GM18505 (cell line): ENCODE measurements at regions not wholly inside any gene's neighbourhood (a gene's known extent, or its start where the extent isn't known, plus 50 kb on each side); places are given as distances from the start of the nearest gene placed in this dataset.
A peak's percentile ranks its signal among the peaks of the same experiment; 100 is the strongest.
"Not testable (repeated sequence)": the region's sequence is repeated elsewhere in the genome, so short reads cannot be mapped to it uniquely, and the experiment has no call there.

Experiments
- ATAC-seq: cut with Tn5 transposase; IDR thresholded peaks from one replicate; pipeline ENCODE4 v1.9.1; 2021; ENCODE audit not compliant: unreplicated experiment

DNA sequence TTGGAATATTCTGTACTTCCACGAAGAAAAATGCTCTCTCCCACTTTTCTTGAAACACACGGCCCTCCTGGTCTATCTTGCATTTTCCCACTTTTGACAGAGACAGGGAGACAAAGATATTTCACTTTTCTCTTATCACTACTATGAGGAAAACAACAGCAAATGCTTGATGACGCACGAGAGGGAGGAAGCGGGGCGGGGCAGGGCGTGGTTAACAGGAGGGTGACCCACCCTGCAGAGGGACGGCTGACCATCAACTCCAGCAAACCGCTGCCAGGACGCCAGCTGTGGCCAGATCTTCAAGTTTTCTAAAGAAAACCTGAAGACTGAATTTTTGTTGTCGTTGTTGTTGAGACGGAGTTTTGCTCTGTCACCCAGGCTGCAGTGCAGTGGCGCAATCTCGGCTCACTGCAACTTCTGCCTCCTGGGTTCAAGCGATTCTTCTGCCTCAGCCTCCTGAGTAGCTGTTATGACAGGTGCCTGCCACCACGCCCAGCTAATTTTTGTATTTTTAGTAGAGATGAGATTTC, 63.8 kb downstream of the NSUN5 start:
- ATAC-seq = not testable (repeated sequence)

DNA sequence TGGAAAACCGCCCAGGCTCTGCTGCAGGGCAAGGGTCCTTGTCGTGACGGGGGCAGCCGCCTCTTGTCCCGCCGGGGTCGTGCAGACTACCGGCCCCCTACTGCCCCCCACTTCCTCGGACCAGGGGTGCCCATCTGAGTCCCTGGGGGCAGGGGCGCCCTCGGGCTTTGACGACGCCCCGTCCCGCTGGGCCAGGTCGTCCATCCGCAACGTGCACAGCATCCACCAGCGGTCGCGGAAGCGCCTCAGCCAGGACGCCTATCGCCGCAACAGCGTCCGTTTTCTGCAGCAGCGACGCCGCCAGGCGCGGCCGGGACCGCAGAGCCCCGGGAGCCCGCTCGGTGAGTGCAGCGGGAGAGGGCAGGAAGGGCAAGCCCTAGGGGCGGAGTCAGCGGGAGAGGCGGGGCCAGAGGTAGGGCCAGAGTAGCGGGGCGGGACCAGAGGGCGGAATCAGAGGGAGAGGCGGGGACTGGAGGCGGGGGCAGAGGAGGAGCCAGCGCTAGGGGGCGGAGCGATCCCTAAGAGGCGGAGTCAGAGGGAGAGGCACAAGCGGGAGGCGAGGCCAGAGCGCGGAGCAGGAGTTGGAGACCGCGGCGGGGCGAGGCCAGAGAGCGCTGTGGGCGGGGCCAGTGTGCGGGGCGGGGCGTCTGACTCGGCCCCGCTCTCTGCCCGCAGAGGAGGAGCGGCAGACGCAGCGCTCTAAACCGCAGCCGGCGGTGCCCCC, 73.5 kb downstream of the NSUN5 start:
- ATAC-seq = peak; percentile 87

DNA sequence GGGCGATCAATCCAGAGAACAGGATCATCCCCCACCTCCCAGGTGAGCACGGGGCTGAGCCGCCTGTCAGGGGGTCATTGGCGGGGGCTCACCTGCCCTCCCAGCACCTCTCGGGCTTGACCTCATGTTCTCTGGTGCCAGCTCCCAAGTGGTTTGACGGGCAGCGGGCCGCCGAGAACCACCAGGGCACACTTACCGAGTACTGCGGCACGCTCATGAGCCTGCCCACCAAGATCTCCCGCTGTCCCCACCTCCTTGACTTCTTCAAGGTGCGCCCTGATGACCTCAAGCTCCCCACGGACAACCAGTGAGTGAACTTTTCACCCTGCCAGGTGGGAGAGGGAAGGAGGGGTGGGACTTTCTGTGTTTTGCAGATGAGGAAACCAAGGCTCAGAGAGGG, 82.9 kb downstream of the NSUN5 start:
- ATAC-seq = not testable (repeated sequence)

DNA sequence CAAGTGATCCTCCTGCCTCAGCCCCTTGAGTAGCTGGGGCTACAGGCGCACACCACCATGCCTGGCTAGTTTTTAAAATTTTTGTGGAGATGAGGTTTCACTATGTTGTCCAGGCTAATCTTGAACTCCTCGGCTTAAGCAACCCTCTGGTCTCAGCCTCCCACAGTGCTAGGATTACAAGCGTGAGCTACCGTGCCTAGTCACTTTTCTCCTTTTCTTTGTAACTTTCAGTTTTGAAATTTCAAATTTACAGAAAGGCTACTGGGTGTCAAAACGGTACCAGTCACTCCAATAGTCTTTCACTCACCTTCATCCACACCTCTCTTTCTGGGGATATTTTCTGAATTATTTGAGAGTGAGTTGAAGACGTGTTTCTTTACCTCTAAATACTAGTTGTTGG, 86.9 kb downstream of the NSUN5 start:
- ATAC-seq = not testable (repeated sequence)

DNA sequence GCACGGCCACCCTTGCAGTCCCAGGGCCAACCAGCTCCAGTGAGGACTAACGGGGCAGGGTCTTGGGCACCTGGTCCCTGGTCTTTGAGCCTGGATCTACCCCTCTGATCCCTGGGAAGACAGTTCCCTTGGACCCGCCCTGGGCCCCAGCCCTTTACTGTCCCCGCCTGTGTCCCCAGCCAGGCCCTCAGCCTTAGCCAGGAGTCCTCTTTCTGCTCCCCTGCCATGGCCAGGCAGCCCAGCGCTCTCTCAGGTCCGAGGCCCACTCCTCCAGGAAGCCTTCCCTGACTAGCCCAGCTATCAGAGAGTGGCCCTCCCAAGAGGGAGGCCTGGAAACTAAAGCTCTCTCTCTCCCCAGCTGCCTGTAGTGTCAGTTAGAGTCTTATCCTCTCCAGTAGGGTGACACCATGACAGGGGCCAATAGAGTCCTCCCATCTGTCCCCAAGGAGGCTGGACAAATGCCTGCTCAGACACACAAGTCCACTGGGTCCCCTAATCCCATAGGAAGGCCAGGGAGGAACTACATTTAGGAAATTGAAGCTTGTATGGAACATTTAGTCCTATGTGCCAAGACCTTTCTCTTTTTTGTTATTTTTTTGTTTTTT, 87.8 kb downstream of the NSUN5 start:
- peak; percentile 20 for ATAC-seq

DNA sequence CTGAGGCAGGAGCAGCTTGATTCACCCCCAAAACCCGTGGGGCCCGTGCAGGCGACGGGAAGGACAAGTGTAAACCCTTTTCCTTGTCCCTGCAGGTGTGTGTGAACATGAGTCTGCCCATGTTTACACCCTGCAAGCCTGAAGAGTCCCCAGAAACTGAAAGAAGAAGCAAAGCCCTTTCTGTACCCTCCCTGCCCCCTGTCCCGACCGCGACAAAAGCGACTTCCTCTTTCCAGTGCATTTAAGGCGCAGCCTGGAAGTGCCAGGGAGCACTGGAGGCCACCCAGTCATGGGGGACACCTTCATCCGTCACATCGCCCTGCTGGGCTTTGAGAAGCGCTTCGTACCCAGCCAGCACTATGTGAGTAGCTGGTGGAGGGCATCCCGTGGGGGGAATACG, 88.3 kb downstream of the NSUN5 start:
- ATAC-seq = peak; percentile 72

DNA sequence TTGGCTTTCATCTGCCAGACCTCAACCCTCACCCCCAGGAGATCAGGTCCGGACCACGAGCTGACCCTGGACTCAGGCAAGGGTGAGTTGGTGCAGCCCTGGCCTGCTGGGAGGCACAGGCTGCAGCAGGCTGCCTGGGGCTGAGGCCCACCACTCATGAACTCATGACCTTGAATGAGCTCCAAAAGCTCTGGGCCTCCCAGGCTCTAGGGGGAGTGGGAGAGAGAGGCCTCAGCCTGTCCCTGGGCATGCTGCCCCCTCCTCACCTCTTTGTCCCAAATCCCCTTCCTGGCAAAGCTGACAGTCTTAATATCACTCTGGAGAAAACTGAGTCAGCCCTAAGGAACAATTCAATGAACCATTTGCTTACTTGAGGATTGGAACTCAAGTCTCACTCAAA, 89.8 kb downstream of the NSUN5 start:
- not testable (repeated sequence) for ATAC-seq

DNA sequence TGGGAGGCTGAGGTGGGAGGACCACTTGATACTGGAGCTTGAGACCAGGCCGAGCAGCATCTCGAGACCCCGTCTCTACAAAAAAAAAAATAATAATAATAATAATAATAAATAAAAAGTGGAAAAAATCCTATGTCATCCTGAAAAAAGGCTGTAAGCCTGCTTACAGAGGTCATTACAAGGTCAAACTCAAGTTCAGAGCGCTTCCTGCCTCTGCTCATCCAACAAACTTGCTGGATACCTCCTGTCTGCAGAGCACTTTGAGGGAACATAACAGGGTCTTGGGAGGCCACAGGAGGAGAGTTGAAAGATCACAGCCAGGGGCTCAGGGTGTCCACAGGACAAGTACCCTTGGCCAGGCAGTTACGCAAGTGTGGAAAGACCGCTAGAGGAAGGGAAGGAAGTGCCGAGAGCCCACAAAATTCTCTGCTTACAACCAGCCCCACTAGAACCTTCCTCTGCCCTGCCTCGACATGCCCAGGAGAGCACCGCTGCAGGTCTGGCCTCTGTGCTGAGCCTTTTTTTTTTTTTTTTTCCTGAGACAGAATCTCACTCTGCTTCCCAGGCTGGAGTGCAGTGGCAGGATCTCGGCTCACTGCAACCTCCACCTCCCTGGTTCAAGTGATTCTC, 92.5 kb downstream of the NSUN5 start:
- ATAC-seq = not testable (repeated sequence)

DNA sequence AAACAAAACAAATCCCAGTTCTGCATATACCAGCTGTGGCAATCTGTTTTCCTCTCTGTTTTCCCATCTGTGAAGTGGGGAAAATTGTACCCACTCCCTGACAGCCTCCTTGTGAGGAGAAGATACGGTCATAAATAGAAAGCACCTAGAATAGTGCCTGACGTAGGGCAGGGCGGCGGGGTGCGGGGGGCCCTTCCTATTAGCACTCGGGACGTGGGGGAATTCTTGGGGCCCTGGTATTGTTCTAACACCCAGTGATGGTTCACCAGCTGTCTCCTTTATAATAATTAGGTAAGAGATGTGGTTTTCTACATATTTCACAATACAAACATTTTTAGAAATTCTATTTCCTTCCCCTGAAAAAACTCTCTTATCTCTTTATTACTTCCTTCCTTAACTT, 93.4 kb downstream of the NSUN5 start:
- ATAC-seq = not testable (repeated sequence)

DNA sequence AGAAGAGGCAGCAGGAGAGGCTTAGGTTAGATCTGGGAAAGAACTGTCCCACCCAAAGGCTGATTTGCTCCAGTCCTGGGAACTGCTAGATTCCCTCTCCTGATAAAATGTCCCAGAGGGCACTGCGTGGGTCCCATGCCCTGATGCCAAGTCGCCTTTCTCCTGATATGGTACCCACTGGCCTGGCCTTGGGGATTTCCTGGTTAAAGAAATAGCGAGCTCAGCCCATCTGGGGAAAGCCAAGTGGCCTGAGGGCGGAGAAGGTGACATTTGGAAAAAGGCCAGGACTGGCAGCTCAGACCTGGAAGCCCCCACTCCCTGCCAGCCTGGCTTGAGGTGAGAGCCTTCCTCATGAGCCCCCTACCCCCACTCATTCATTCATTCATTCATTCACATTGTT, 94.2 kb downstream of the NSUN5 start:
- ATAC-seq = not testable (repeated sequence)

DNA sequence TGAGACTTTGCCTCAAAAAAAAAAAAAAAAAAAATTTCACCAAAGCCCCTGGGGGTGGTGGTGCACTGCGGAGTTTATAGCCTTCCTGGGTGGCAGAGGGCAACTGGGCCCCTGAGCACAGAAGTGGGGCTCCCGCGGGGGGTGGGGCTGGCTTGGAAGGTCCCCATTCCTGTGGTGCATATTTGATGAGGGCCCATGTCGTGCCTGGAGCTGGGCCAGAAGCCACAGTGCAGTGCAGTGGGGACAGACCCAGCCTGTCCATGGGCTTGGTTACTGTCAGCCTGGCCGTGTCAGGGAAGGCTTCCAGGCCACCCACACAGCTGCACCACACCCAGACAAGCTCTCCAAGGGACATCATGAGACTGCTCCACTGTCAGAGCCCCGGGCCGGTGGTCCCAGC, 95.5 kb downstream of the NSUN5 start:
- not testable (repeated sequence) for ATAC-seq

DNA sequence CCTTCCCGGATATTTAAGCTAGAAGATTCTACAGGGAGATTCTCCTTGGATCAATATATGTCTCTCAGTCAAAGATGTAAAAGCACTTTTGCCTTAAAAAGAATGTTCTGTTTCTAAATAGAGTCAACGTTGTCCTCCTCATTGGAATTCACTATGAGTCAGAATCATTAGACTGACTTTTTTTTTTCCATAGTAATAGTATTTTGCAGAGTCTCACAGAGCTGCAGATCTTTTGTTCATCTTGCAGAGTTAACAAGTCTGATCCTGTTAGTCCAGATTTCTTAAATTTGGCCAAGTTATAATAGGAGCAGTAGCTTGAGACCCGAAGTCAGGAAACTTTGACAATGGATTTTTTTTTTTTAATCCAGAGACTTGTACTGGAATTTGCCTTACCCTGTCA, 103.0 kb downstream of the NSUN5 start:
- not testable (repeated sequence) for ATAC-seq

DNA sequence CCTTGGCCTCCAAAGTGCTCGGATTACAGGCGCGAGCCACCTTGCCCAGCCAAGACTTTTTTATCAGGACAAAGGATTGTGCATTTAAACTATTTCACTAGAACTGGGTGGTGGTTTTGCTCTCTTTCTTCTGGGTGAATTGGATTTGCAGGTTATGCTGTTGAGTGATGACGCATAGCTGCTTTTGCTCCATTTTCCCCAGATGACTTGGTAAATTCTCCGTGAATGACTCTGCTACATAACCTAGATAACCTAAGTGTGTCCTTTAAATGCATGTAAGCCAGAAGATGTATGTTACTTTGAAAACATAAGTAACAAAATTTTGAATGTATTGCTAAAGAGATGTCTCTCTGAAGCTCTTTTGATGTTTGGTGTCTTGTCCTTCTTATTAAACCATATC, 103.7 kb downstream of the NSUN5 start:
- not testable (repeated sequence) for ATAC-seq

DNA sequence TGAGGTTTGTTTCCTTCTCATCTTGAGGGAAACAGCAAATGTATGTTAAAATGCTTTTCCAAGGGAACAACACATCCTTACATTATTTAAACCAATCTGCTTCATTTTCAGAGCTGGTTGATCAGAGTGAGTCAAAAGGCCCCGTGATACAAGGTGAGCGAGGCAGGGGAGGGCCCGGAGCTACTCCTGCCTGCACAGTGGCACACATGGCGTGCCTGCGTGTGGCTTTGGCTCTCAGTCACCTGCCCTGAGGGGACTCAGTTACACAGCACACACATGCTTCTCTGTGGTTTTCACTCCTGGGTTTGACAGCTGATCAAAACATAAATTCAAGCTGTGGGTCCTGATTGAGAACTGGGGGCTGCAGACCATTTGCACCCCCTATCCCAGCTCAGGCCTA, 105.3 kb downstream of the NSUN5 start:
- not testable (repeated sequence) for ATAC-seq

DNA sequence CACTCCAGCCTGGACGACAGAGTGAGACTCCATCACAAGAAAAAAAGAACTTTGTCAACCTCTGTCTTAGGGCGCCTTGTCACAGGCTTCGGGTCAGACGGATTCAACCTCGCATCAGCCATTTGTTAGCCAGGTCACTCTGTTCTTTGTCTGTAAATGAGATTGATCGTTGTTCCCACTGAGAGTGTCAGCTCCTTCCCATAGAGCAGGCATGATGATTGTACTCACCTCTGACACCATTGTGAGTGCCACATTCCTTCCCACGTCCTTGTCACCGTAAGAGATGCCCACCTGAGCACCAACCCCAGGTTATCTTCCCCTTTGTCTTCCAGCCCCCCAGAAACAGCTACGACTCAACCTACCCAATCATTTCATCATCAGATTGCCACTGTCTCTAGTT, 107.4 kb downstream of the NSUN5 start:
- not testable (repeated sequence) for ATAC-seq

DNA sequence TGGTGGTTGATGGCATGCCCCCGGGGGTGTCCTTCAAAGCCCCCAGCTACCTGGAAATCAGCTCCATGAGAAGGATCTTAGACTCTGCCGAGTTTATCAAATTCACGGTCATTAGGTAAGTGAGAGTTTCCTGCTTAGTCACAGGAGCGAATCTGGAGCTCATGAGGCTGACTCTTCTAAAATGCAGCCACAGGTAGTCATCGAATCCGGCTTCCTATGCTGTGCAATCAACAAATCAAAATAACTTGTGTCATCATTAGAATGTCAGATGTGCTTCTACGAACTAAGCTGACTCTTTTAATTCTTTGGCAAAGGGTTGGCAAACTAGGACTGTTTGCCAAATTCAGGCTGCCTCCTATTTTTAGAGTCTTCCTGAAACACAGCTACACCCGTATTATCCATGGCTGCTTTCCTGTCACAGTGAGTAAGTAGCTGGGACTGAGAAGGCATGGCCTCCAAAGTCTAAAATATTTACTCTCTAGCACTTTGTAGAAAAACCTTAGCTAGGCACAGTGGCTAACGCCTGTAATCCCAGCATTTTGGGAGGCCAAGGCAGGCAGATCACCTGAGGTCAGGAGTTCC, 108.0 kb downstream of the NSUN5 start:
- ATAC-seq = not testable (repeated sequence)

DNA sequence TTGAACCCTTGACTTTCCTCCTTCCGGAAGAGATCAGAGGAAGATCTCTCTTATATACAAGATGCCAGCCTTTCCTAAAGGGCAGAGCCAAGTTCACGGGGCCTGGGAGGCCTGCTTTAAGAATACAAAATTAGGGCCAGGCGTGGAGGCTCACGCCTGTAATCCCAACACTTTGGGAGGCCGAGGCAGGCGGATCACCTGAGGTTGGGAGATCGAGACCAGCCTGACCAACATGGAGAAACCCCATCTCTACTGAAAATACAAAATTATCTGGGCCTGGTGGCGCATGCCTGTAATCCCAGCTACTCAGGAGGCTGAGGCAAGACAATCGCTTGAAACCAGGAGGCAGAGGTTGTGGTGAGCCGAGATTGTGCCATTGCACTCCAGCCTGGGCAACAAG, 108.2 kb upstream of the SPDYE9 start:
- ATAC-seq = not testable (repeated sequence)

DNA sequence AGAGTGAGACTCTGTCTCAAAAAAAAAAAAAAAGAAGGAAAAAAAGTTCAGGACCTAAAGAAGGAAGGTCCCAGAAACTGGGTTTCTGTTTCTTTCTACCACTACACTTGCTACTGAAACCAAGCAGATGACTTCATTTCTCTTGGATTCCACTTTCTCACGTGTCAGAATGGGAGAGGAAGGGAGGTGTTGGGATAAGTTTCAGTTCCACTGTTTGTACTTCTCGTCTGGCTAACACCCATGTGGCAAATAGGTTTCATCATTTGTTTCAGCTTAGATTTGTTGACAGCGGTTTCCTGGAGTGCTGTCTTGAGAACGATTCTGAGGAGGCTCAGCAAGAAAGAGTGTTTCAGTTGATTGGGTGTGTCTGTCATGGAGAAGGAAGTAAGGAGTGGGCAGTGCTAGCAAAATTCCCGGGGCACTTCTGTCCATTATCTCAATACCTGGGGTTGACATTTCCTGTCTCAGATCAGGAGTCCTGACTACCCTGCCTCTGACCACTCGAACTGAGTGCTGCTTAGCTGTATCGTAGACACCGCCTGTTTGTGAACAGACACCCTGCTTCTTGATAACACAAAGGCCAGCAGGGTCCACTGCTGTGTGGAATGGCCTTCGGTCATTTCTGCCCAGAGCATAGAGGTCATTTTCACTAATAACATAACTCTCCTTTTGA, 104.8 kb upstream of the SPDYE9 start:
- not testable (repeated sequence) for ATAC-seq

DNA sequence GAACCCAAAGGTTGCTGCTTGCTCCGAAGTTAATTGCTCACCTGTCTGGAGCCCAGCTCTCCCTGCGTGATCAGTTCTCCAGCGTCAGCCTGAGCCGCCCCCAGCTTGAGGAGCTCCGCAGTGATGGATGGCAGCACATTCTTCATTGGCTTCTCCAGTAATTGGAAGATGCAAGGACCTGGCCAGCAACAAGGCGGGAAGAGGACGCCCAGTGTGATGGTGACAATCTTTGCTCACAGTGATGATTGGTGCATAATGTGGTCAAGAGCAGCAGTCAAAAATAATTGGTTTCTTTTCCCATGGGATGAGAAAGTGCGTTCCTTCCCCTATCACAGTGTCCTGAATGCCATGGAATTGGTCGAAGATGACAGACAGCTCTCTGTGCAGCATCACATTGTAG, 102.4 kb upstream of the SPDYE9 start:
- ATAC-seq = not testable (repeated sequence)

DNA sequence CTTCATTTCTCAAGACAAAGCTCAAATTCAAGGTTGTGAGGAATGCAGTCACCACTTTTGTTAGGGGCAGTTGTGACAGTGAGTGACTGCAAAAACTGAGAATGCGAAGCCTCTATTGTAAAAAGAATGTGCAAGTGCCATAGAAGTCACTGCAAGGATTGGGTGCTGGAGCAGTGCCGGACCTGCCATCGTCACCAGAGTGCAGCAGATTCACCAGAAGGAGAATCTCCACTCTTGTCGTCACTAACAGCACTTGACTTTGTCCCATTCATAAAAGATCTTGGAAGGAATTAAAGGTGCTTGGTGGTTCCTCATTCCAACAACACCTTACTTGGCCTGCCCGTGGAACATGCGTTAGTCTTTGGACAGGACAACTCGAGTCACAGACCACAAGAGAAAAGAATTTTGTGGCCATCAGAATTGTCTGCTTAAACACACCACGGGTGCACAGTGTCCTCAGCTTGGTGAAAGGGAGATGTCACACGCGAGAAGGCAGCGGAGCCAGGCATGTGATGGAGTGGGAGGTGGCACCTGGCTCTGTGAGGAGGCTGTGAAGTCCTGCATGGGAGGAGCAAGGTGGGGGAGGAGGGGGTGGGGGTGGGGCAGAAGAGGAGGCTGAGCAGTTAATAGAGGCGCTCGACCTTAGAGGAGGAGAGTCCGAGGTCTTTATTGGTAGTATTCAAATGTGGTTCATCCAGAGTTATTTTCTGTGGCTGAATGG, 100.9 kb upstream of the SPDYE9 start:
- ATAC-seq = not testable (repeated sequence)
